Astrocyte (in vitro differentiated cells and primary cell): ENCODE measurements at regions not wholly inside any gene's neighbourhood (a gene's known extent, or its start where the extent isn't known, plus 50 kb on each side); places are given as distances from the start of the nearest gene placed in this dataset.

ENCODE experiments used
- EZH2 ChIP-seq: IDR thresholded peaks from 2 replicates; pipeline ENCODE4 v1.6.1; 2012; ENCODE audit warnings: mild to moderate bottlenecking, low read length, inconsistent platforms; ENCODE audit not compliant: insufficient read depth
- TF ChIP-seq, protein P1 (sequence below): IDR thresholded peaks from 2 replicates; pipeline ENCODE4 v1.5.1; 2011; ENCODE audit warnings: low read depth, mild to moderate bottlenecking, inconsistent platforms, low read length, moderate library complexity; ENCODE audit not compliant: insufficient read depth

DNA sequence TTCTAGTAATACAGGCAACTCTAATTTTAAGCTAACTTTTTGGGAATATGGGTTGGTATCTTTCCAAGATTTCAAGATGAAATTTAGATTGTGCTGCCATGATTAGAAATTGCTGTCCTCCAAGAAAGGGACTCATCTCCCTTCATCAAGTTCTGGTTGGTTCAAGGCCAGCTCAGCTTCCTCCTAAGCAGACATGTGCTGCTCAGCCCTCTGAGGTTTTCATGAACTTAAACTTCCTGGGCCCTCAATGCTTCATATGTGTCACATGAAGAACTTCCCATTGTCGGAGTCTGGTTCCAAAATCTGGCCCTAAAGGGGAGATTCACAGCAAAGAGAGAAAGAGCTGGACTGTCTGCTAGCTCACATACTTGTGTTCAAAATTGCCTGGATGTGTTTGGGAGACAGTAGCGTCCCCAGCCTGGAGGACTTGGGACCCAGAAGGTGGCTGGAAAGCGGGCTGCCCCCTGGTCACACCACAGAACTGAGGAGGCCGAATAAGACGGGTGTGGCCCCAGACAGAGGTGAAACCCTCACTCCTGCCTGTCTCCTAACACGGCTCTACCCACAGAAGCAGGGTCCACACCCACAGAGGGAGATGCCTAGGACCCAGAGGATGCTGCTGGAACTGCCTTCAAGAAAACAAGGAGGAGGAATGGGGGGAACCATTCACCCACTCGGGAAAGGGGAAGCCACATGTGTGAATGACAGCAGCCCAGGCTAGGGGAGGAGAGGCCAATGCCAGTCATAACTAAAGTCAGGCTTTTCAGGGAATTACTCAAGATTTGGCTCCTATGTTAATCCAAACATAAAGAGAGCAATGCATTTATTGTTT is 54.3 kb upstream of the GPR31 start:
- TF ChIP-seq, protein P1, sequence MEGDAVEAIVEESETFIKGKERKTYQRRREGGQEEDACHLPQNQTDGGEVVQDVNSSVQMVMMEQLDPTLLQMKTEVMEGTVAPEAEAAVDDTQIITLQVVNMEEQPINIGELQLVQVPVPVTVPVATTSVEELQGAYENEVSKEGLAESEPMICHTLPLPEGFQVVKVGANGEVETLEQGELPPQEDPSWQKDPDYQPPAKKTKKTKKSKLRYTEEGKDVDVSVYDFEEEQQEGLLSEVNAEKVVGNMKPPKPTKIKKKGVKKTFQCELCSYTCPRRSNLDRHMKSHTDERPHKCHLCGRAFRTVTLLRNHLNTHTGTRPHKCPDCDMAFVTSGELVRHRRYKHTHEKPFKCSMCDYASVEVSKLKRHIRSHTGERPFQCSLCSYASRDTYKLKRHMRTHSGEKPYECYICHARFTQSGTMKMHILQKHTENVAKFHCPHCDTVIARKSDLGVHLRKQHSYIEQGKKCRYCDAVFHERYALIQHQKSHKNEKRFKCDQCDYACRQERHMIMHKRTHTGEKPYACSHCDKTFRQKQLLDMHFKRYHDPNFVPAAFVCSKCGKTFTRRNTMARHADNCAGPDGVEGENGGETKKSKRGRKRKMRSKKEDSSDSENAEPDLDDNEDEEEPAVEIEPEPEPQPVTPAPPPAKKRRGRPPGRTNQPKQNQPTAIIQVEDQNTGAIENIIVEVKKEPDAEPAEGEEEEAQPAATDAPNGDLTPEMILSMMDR: no peak
- no peak for TF ChIP-seq EZH2
